Gastroesophageal sphincter (tissue), 4 donors: ENCODE measurements at regions not wholly inside any gene's neighbourhood (a gene's known extent, or its start where the extent isn't known, plus 50 kb on each side); places are given as distances from the start of the nearest gene placed in this dataset.

Source experiments
- ATAC-seq: fragments of 150-250 bp; one replicate; pipeline ENCODE4 v1.9.1; 2016; ENCODE audit warnings: mild to moderate bottlenecking, moderate library complexity
- H3K27ac ChIP-seq, 4 donors: fragments of 200-600 bp; sonication (generic) in 3 of 4; 1 replicate in 3 of 4; 2 replicates in 1 of 4; pipeline ENCODE4 v1.5.1; 2016 to 2019
- H3K27me3 ChIP-seq: fragments of 200-600 bp; sonication (generic); one replicate; pipeline ENCODE4 v1.5.1; 2019
- H3K36me3 ChIP-seq, 2 donors: fragments of 200-600 bp; sonication (generic); one replicate each; pipeline ENCODE4 v1.5.1; 2019; ENCODE audit warnings: control low read depth in 1 of 2
- H3K4me1 ChIP-seq, 3 donors: fragments of 200-600 bp; sonication (generic); 1 replicate in 2 of 3; 2 replicates in 1 of 3; pipeline ENCODE4 v1.5.1; 2016 to 2019; ENCODE audit warnings: control low read depth in 2 of 3
- H3K4me3 ChIP-seq, 2 donors: fragments of 200-600 bp; sonication (generic); one replicate each; pipeline ENCODE4 v1.5.1; 2019; ENCODE audit warnings: mild to moderate bottlenecking in 1 of 2, moderate library complexity in 1 of 2
- H3K9me3 ChIP-seq, 3 donors: fragments of 200-600 bp; sonication (generic); one replicate each; pipeline ENCODE4 v1.5.1; 2017 to 2019; ENCODE audit warnings: control low read depth in 2 of 3
- CTCF ChIP-seq, 4 experiments: fragments of 200-600 bp in 2 of 4; fragments of 450-650 bp in 2 of 4; sonication (generic) in 1 of 4; IDR thresholded peaks; one replicate each; pipeline ENCODE4 v1.5.1; 2017 to 2019; ENCODE audit warnings: antibody characterized with exemption in 4 of 4, mild to moderate bottlenecking in 2 of 4, moderate library complexity in 2 of 4
- EP300 ChIP-seq: sonication (generic); formaldehyde crosslinking; IDR thresholded peaks from one replicate; pipeline ENCODE4 v1.6.1; 2017; ENCODE audit warnings: antibody characterized with exemption, mild to moderate bottlenecking
- POLR2A ChIP-seq, 2 donors: fragments of 450-650 bp; IDR thresholded peaks; one replicate each; pipeline ENCODE4 v1.6.1; 2017; ENCODE audit warnings: antibody characterized with exemption in 2 of 2, mild to moderate bottlenecking in 2 of 2, moderate library complexity in 1 of 2
- POLR2AphosphoS5 ChIP-seq: sonication (generic); formaldehyde crosslinking; IDR thresholded peaks from one replicate; pipeline ENCODE4 v1.6.1; 2017; ENCODE audit warnings: antibody characterized with exemption
- WGBS, 2 donors: methylation state at CpG; one replicate each; pipeline ENCODE4 v1.1.5; 2018; ENCODE audit warnings: low coverage in 1 of 2; 5-methylcytosine and 5-hydroxymethylcytosine counted together

GRCh38 chr1:244989813-244990212, 125.5 kb upstream of the HNRNPU start:
- H3K4me1 ChIP-seq = no peaks in the 10 kb centered on the region
- no peaks in the 10 kb centered on the region for H3K36me3 ChIP-seq
- H3K27me3 ChIP-seq = no peaks in the 10 kb centered on the region
- no peak overlapping the region for H3K27ac ChIP-seq
- WGBS, 2 donors = 76 to 86% methylated on average over 7 of the region's 7 CpGs
- no peaks in the 10 kb centered on the region for H3K9me3 ChIP-seq
- H3K4me3 ChIP-seq = no peak overlapping the region
- no peak for TF ChIP-seq POLR2A (IDR thresholded peaks at IDR 0.05)
- TF ChIP-seq CTCF (IDR thresholded peaks at IDR 0.05) = no peak
- no peak for TF ChIP-seq POLR2AphosphoS5
- no peak for TF ChIP-seq EP300
- no peak for ATAC-seq

- no peak for TF ChIP-seq CTCF (IDR thresholded peaks at IDR 0.05)
- TF ChIP-seq POLR2AphosphoS5 = no peak
- TF ChIP-seq POLR2A (IDR thresholded peaks at IDR 0.05) = no peak
- TF ChIP-seq EP300 = no peak
- ATAC-seq = no peak
- H3K9me3 ChIP-seq = no peaks in the 10 kb centered on the region
- no peaks in the 10 kb centered on the region for H3K36me3 ChIP-seq
- H3K27ac ChIP-seq = no peak overlapping the region
- no peak overlapping the region for H3K4me3 ChIP-seq
- 92 to 100% methylated on average over 1 to 2 of the region's 2 CpGs for WGBS, 2 donors
- no peaks in the 10 kb centered on the region for H3K4me1 ChIP-seq
- H3K27me3 ChIP-seq = no peaks in the 10 kb centered on the region
Measured at GRCh38 chr1:244988521-244988920, 124.2 kb upstream of the HNRNPU start.

GRCh38 chr1:244980605-244981004, 116.3 kb upstream of the HNRNPU start:
- Histone ChIP-seq H3K36me3 (no peaks in the 10 kb centered on the region), H3K4me3 (no peak overlapping the region)

GRCh38 chr1:244974550-244974949, 110.2 kb upstream of the HNRNPU start:
- 94 to 97% methylated on average over 8 of the region's 8 CpGs for WGBS, 2 donors
- no peak for TF ChIP-seq EP300
- no peaks in the 10 kb centered on the region for H3K36me3 ChIP-seq
- no peaks in the 10 kb centered on the region for H3K27me3 ChIP-seq
- H3K27ac ChIP-seq = peak overlapping the region in 2 of 4 donors; percentile 2 to 5
- H3K4me1 ChIP-seq = peaks cover 0 to 9% (median 2%) of the 10 kb centered on the region in 3 donors
- ATAC-seq = no peak
- H3K9me3 ChIP-seq = no peaks in the 10 kb centered on the region
- H3K4me3 ChIP-seq = no peak overlapping the region

More at GRCh38 chr1:244980605-244981004, 116.3 kb upstream of the HNRNPU start:
- no peak overlapping the region for H3K27ac ChIP-seq
- no peaks in the 10 kb centered on the region for H3K27me3 ChIP-seq
- ATAC-seq = no peak
- TF ChIP-seq POLR2A (IDR thresholded peaks at IDR 0.05) (no peak), CTCF (IDR thresholded peaks at IDR 0.05) (no peak), POLR2AphosphoS5 (no peak), EP300 (no peak)
- WGBS, 2 donors = 88 to 92% methylated on average over 3 to 7 of the region's 7 CpGs
- no peaks in the 10 kb centered on the region for H3K9me3 ChIP-seq
- H3K4me1 ChIP-seq = no peaks in the 10 kb centered on the region

GRCh38 chr1:244974106-244974505, 109.8 kb upstream of the HNRNPU start:
- Histone ChIP-seq H3K4me3 (no peak overlapping the region), H3K9me3 (no peaks in the 10 kb centered on the region), H3K4me1 (peaks cover 0 to 10% (median 2%) of the 10 kb centered on the region in 3 donors), H3K36me3 (no peaks in the 10 kb centered on the region), H3K27me3 (no peaks in the 10 kb centered on the region), H3K27ac (peak overlapping the region in 2 of 4 donors; percentile 2 to 5)
- 60 to 77% methylated on average over 2 of the region's 2 CpGs for WGBS, 2 donors
- no peak for ATAC-seq
- no peak for TF ChIP-seq POLR2AphosphoS5

GRCh38 chr1:244971552-244972216, 107.3 kb upstream of the HNRNPU start:
- H3K36me3 ChIP-seq = no peaks in the 10 kb centered on the region
- peak overlapping the region; percentile 75 to 81 for H3K4me3 ChIP-seq
- TF ChIP-seq CTCF (IDR thresholded peaks at IDR 0.05) (no peak), EP300 (no peak), POLR2AphosphoS5 (no peak), POLR2A (IDR thresholded peaks at IDR 0.05) (no peak)
- 18 to 21% methylated on average over 11 of the region's 11 CpGs for WGBS, 2 donors
- peaks cover 2 to 25% (median 8%) of the 10 kb centered on the region in 3 donors for H3K4me1 ChIP-seq
- no peaks in the 10 kb centered on the region for H3K9me3 ChIP-seq
- H3K27me3 ChIP-seq = no peaks in the 10 kb centered on the region
- H3K27ac ChIP-seq = peak overlapping the region; percentile 97 to 100 (median 100)
- no peak for ATAC-seq
